ENCODE measurements at regions not wholly inside any gene's neighbourhood (a gene's known extent, or its start where the extent isn't known, plus 50 kb on each side); places are given as distances from the start of the nearest gene placed in this dataset.

DNA sequence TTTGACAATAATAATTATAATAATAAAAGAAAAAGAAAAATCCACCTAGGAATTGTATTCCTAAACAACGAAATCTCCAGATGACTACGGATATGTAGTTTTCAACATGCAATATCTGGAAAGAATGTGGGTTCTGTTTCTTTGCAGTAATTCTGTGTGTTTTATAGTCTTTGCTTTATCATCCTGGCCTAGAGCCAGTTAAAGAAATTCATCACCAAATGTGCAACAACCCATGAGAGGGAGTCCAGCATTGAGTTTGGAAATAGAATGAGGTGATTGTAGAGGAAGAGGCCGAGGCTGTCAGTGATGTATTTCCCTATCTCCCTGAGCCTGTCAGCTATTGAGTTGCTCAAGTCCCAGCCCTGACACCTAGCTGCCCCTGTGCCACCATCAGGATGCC is 200.5 kb upstream of the DCN start:
- no peak for DNase-seq (ENCODE audit: extremely low read depth, low read depth)
- TF ChIP-seq CTCF (IDR thresholded peaks at IDR 0.05; ENCODE audit: low read depth, low read length), result no peak

DNA sequence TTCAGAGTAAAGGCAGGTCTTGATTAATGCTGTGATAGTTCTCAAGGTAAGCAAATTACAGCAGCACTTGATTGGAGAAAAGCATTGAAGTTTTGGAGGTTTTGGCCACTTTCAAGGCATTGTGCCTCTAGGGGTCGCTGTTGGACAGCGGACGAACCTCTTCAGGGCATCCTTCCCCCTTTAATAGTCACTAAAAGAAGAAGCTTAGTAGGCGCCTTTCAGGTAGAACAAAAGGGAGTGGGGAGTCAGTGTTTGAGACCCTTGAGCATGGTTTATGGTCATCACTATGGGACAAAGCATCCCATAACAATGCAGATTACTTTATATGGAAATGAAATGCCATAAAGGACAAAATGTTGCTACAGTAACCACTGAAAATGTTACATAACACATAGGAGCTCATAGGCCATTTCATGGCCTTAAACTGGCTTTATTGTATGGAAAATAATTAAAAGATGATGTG is 199.5 kb upstream of the DCN start:
- peak; percentile 52 for DNase-seq (ENCODE audit: extremely low read depth, low read depth)
- peak; percentile 88 for TF ChIP-seq CTCF (IDR thresholded peaks at IDR 0.05; ENCODE audit: low read depth, low read length)

- no peak for TF ChIP-seq CTCF (IDR thresholded peaks at IDR 0.05; ENCODE audit: low read depth, low read length)
- DNase-seq (ENCODE audit: extremely low read depth, low read depth), result peak; percentile 69
These were observed 198.7 kb upstream of the DCN start for GRCh38 chr12:91381309-91381804.

- DNase-seq (ENCODE audit: extremely low read depth, low read depth), result no peak
- TF ChIP-seq CTCF (IDR thresholded peaks at IDR 0.05; ENCODE audit: low read depth, low read length), result no peak
These were observed 198.0 kb upstream of the DCN start for GRCh38 chr12:91380631-91381030.

DNA sequence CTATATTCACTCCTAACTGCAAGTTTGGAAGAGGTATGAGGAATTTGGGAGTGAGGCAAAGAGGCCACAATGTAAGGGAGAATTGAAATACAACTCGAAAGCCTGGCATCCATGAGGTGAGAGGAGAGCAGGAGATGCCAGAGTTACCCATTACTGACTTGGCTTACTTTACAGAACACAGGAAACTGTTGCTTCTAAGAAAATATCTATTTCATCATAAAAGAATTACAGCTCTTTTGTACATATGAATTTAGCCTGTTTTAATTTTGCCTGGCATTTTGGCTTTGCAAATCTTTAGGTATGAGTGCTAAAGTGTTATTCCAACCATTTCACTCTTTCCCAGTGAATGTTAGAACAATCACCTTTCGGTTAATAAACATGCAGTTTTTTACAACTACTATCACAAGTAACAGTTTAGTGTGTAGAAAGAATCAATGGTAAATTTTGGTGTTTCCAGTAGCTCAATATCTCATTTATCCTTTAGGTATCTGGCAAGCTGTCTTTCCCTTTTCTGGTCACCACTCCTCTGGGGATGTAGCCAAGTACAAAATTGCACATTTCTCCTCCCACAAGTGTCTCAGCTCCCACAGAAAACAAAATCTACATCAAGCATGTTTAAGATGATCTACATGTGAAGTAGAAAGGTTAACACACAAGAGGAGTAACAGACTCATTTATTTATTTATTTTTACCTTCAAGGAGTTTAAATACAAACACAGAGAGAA is 196.6 kb upstream of the DCN start:
- TF ChIP-seq CTCF (IDR thresholded peaks at IDR 0.05; ENCODE audit: low read depth, low read length), result no peak

DNA sequence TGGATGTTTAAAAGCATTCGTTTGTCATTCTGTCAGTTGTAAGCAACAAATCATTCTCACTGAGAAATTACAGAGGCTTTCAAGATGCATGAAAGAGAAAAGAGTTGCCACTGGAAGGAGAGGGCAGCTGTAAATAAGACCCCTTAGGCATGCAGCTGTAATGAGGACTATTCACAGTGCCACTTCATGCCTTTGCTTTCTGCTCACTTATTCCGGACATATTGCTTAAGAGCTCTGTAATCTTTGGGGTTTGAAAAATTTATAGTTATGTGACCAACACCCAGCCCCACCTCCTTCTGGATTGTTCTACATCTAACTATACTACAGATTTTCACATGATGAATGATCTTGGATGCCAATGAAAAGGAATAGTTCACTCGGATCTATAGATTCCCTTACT is 194.8 kb upstream of the DCN start:
- DNase-seq (ENCODE audit: extremely low read depth, low read depth), result no peak
- TF ChIP-seq CTCF (IDR thresholded peaks at IDR 0.05; ENCODE audit: low read depth, low read length), result no peak

More for the DNA sequence above, 196.6 kb upstream of the DCN start:
- no peak for DNase-seq (ENCODE audit: extremely low read depth, low read depth)

- no peak for TF ChIP-seq CTCF (IDR thresholded peaks at IDR 0.05; ENCODE audit: low read depth, low read length)
These were observed 190.5 kb upstream of the DCN start for GRCh38 chr12:91373086-91373485.

More at GRCh38 chr12:91373086-91373485, 190.5 kb upstream of the DCN start:
- DNase-seq (ENCODE audit: extremely low read depth, low read depth), result no peak
